Stomach (tissue), 4 donors: ENCODE measurements at regions not wholly inside any gene's neighbourhood (a gene's known extent, or its start where the extent isn't known, plus 50 kb on each side); places are given as distances from the start of the nearest gene placed in this dataset.

Source experiments
- CTCF ChIP-seq, 7 experiments: fragments of 450-650 bp in 4 of 7; fragments of 200-600 bp in 3 of 7; sonication (generic) in 3 of 7; IDR thresholded peaks; one replicate each; pipeline ENCODE4 v1.5.1; 2016 to 2019; ENCODE audit warnings: antibody characterized with exemption in 7 of 7, control low read depth in 2 of 7, mild to moderate bottlenecking in 1 of 7
- POLR2A ChIP-seq, 4 donors: fragments of 450-650 bp; IDR thresholded peaks; one replicate each; pipeline ENCODE4 v1.6.1; 2016; ENCODE audit warnings: antibody characterized with exemption in 4 of 4, control low read depth in 2 of 4, mild to moderate bottlenecking in 1 of 4, moderate library complexity in 1 of 4
- POLR2AphosphoS5 ChIP-seq, 3 donors: sonication (generic); formaldehyde crosslinking; IDR thresholded peaks; one replicate each; pipeline ENCODE4 v1.6.1; 2016; ENCODE audit warnings: antibody characterized with exemption in 3 of 3

- TF ChIP-seq CTCF (IDR thresholded peaks at IDR 0.05): no peak
- TF ChIP-seq POLR2AphosphoS5 (IDR thresholded peaks at IDR 0.05): no peak
- no peak for TF ChIP-seq POLR2A (IDR thresholded peaks at IDR 0.05)
Observed at GRCh38 chr7:112654322-112655216, 135.6 kb downstream of the TMEM168 start.
